A673 (cell line): ENCODE measurements at regions not wholly inside any gene's neighbourhood (a gene's known extent, or its start where the extent isn't known, plus 50 kb on each side); places are given as distances from the start of the nearest gene placed in this dataset.

Experiments used
- BruUV-seq: library from RNA; stranded (reverse); fragments of 400-500 nt; replicated peaks from 2 replicates; lab custom pipeline; 2021; lab: Mats Ljungman, UMichigan
- CTCF ChIA-PET: fragments of 300-600 bp; sonication (Branson Sonifier 250); formaldehyde crosslinking; loops from one replicate; lab custom pipeline; 2022; ENCODE audit warnings: antibody characterized with exemption; lab: Charles Lee
- POLR2A ChIA-PET: fragments of 300-600 bp; sonication (Branson Sonifier 250); formaldehyde crosslinking; loops from one replicate; lab custom pipeline; 2022; ENCODE audit warnings: antibody characterized with exemption; ENCODE audit not compliant: low non-redundant PET; lab: Charles Lee
- DNase-seq: peaks from one replicate; pipeline ENCODE4 v3.0.0-alpha.2; 2015; ENCODE audit warnings: low spot score
- H3K27ac ChIP-seq: fragments of 200-600 bp; sonication (generic); 2 replicates; pipeline ENCODE4 v1.5.1; 2016; ENCODE audit warnings: mixed run types, low read depth, mild to moderate bottlenecking, mixed read lengths, antibody characterized with exemption, low read length; ENCODE audit not compliant: poor library complexity, severe bottlenecking
- H3K27me3 ChIP-seq: fragments of 200-600 bp; sonication (generic); replicated peaks from 2 replicates; pipeline ENCODE4 v1.6.1; 2017; ENCODE audit warnings: mixed run types, low read depth, mild to moderate bottlenecking, mixed read lengths, antibody characterized with exemption, low read length; ENCODE audit not compliant: insufficient read depth, poor library complexity
- H3K36me3 ChIP-seq: fragments of 200-600 bp; sonication (generic); 2 replicates; pipeline ENCODE4 v1.6.1; 2016; ENCODE audit warnings: mixed run types, mild to moderate bottlenecking, mixed read lengths, antibody characterized with exemption, low read length; ENCODE audit not compliant: insufficient read depth, poor library complexity, severe bottlenecking
- H3K4me1 ChIP-seq: fragments of 200-600 bp; sonication (generic); 2 replicates; pipeline ENCODE4 v1.6.1; 2017; ENCODE audit warnings: mixed run types, mild to moderate bottlenecking, mixed read lengths, antibody characterized with exemption, low read length; ENCODE audit not compliant: insufficient read depth, poor library complexity, severe bottlenecking
- H3K4me3 ChIP-seq: fragments of 200-600 bp; sonication (generic); 2 replicates; pipeline ENCODE4 v1.5.1; 2016; ENCODE audit warnings: low read depth, mixed run types, mild to moderate bottlenecking, mixed read lengths, low read length; ENCODE audit not compliant: poor library complexity, severe bottlenecking
- H3K9me3 ChIP-seq: fragments of 200-600 bp; sonication (generic); 2 replicates; pipeline ENCODE4 v1.6.1; 2016; ENCODE audit warnings: mixed run types, low read depth, mild to moderate bottlenecking, mixed read lengths, antibody characterized with exemption, low read length; ENCODE audit not compliant: poor library complexity, severe bottlenecking
- CTCF ChIP-seq: fragments of 300-800, 200-600 bp; sonication (generic); conservative IDR thresholded peaks from 2 replicates; pipeline ENCODE4 v1.5.1; 2017; ENCODE audit warnings: low read depth, mild to moderate bottlenecking, antibody characterized with exemption, low read length, moderate library complexity, mixed read lengths
- EZH2 ChIP-seq: fragments of 200-600 bp; sonication (generic); IDR thresholded peaks from 2 replicates; pipeline ENCODE4 v1.6.1; 2017; ENCODE audit warnings: borderline replicate concordance, low read depth, mild to moderate bottlenecking, mixed read lengths, antibody characterized with exemption, low read length; ENCODE audit not compliant: poor library complexity, severe bottlenecking
- intact Hi-C: fragments of 100-400 bp; cut with micrococcal nuclease; formaldehyde crosslinking; loops from one replicate; pipeline ENCODE4 v1.10.0; 2022; ENCODE audit not compliant: unreplicated experiment

- Histone ChIP-seq H3K36me3 (no peaks in the 10 kb centered on the region), H3K4me3 (no peak overlapping the region), H3K9me3 (no peaks in the 10 kb centered on the region), H3K4me1 (no peaks in the 10 kb centered on the region), H3K27ac (no peak overlapping the region), H3K27me3 (no peaks in the 10 kb centered on the region)
- TF ChIP-seq CTCF (no peak), EZH2 (no peak)
- no peak for DNase-seq
- ChIA-PET CTCF (no interaction called here), POLR2A (no interaction called here)
- BruUV-seq = no TSS peak
- intact Hi-C loops = loop anchor here (5.0 to 10.0 kb wide), 2 partner anchors 113 to 296 kb away; partner anchors contain the start of gene KLHL13
These were observed 111.4 kb upstream of the KLHL13 start for GRCh38 chrX:118228041-118228440.

- Histone ChIP-seq H3K4me1 (no peaks in the 10 kb centered on the region), H3K36me3 (no peaks in the 10 kb centered on the region), H3K9me3 (no peaks in the 10 kb centered on the region), H3K4me3 (no peak overlapping the region), H3K27me3 (no peaks in the 10 kb centered on the region), H3K27ac (no peak overlapping the region)
- no peak for DNase-seq
- no peak for TF ChIP-seq CTCF
- TF ChIP-seq EZH2 = no peak
- ChIA-PET CTCF (no interaction called here), POLR2A (no interaction called here)
- intact Hi-C loops = loop anchor here (5.0 to 10.0 kb wide), 2 partner anchors 114 to 296 kb away; partner anchors contain the start of gene KLHL13
- BruUV-seq = no TSS peak
These were observed 111.8 kb upstream of the KLHL13 start for GRCh38 chrX:118228456-118228855.

GRCh38 chrX:118231464-118231863 is 114.4 kb upstream of the WDR44 start:
- TF ChIP-seq EZH2 = no peak
- no peak for TF ChIP-seq CTCF
- BruUV-seq = no TSS peak
- intact Hi-C loops = no loop called here
- Histone ChIP-seq H3K36me3 (no peaks in the 10 kb centered on the region), H3K9me3 (no peaks in the 10 kb centered on the region), H3K27ac (no peak overlapping the region), H3K27me3 (no peaks in the 10 kb centered on the region), H3K4me3 (no peak overlapping the region), H3K4me1 (no peaks in the 10 kb centered on the region)
- POLR2A ChIA-PET = no interaction called here
- no peak for DNase-seq
- CTCF ChIA-PET = no interaction called here
